ENCODE measurements at regions not wholly inside any gene's neighbourhood (a gene's known extent, or its start where the extent isn't known, plus 50 kb on each side); places are given as distances from the start of the nearest gene placed in this dataset.

- ATAC-seq, result no peak
- no peak for TF ChIP-seq ZFP30 (CRISPR knock-in tag; IDR thresholded peaks at IDR 0.05)
- no peak for TF ChIP-seq TOX (CRISPR knock-in tag; IDR thresholded peaks at IDR 0.05; ENCODE audit: borderline replicate concordance)
- TF ChIP-seq, protein P1, sequence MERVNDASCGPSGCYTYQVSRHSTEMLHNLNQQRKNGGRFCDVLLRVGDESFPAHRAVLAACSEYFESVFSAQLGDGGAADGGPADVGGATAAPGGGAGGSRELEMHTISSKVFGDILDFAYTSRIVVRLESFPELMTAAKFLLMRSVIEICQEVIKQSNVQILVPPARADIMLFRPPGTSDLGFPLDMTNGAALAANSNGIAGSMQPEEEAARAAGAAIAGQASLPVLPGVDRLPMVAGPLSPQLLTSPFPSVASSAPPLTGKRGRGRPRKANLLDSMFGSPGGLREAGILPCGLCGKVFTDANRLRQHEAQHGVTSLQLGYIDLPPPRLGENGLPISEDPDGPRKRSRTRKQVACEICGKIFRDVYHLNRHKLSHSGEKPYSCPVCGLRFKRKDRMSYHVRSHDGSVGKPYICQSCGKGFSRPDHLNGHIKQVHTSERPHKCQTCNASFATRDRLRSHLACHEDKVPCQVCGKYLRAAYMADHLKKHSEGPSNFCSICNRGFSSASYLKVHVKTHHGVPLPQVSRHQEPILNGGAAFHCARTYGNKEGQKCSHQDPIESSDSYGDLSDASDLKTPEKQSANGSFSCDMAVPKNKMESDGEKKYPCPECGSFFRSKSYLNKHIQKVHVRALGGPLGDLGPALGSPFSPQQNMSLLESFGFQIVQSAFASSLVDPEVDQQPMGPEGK (CRISPR knock-in tag; IDR thresholded peaks at IDR 0.05; ENCODE audit: borderline replicate concordance), result no peak
- TF ChIP-seq CREB5 (CRISPR knock-in tag; IDR thresholded peaks at IDR 0.05; ENCODE audit: low read depth), result no peak
- TF ChIP-seq ISL1 (CRISPR knock-in tag; IDR thresholded peaks at IDR 0.05), result no peak
Observed at GRCh38 chr13:56681404-56681803, 459.3 kb upstream of the PRR20A start.

DNA sequence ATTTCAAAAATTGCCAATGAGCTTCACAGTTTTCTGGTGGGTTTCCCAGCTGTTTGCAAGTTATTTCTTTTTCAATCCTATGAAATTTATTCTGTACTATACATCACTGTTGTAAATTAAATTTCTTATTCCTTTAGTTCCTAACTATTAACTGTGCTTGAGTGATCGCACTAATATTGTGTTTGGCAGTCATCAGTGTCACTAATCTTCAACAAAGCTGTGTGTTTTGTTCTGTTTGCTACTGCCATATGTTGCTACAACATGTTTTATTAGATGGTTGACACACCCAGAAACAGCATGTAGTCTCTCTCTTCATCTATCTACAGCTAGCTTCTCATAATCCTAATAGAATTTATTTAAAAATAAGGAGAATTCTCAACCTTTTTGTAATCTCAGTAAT lies 453.6 kb upstream of the PRR20A start:
- no peak for ATAC-seq

GRCh38 chr13:56697011-56697410 lies 443.7 kb upstream of the PRR20A start:
- no peak for TF ChIP-seq PPARA (CRISPR knock-in tag; IDR thresholded peaks at IDR 0.05; ENCODE audit: borderline replicate concordance)
- ATAC-seq, result no peak

More for the DNA sequence above, 453.6 kb upstream of the PRR20A start:
- TF ChIP-seq ISL1 (CRISPR knock-in tag; IDR thresholded peaks at IDR 0.05) (no peak), TCF4 (CRISPR knock-in tag; IDR thresholded peaks at IDR 0.05; ENCODE audit: borderline replicate concordance) (no peak), ZC3H10 (CRISPR knock-in tag; IDR thresholded peaks at IDR 0.05) (no peak), OSR1 (CRISPR knock-in tag; IDR thresholded peaks at IDR 0.05) (no peak), BACH2 (CRISPR knock-in tag; IDR thresholded peaks at IDR 0.05; ENCODE audit: borderline replicate concordance) (no peak), ZNF8 (CRISPR knock-in tag; IDR thresholded peaks at IDR 0.05) (no peak), ZNF70 (CRISPR knock-in tag; IDR thresholded peaks at IDR 0.05) (no peak), ZNF565 (CRISPR knock-in tag; conservative IDR thresholded peaks at IDR 0.05; ENCODE audit: low read depth) (no peak), ZFP3 (CRISPR knock-in tag; IDR thresholded peaks at IDR 0.05) (no peak), ZFP30 (CRISPR knock-in tag; IDR thresholded peaks at IDR 0.05) (no peak), CREB5 (CRISPR knock-in tag; IDR thresholded peaks at IDR 0.05; ENCODE audit: low read depth) (no peak), GLIS3 (CRISPR knock-in tag; IDR thresholded peaks at IDR 0.05) (no peak)
- TF ChIP-seq, protein P2, sequence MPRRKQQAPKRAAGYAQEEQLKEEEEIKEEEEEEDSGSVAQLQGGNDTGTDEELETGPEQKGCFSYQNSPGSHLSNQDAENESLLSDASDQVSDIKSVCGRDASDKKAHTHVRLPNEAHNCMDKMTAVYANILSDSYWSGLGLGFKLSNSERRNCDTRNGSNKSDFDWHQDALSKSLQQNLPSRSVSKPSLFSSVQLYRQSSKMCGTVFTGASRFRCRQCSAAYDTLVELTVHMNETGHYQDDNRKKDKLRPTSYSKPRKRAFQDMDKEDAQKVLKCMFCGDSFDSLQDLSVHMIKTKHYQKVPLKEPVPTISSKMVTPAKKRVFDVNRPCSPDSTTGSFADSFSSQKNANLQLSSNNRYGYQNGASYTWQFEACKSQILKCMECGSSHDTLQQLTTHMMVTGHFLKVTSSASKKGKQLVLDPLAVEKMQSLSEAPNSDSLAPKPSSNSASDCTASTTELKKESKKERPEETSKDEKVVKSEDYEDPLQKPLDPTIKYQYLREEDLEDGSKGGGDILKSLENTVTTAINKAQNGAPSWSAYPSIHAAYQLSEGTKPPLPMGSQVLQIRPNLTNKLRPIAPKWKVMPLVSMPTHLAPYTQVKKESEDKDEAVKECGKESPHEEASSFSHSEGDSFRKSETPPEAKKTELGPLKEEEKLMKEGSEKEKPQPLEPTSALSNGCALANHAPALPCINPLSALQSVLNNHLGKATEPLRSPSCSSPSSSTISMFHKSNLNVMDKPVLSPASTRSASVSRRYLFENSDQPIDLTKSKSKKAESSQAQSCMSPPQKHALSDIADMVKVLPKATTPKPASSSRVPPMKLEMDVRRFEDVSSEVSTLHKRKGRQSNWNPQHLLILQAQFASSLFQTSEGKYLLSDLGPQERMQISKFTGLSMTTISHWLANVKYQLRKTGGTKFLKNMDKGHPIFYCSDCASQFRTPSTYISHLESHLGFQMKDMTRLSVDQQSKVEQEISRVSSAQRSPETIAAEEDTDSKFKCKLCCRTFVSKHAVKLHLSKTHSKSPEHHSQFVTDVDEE (CRISPR knock-in tag; IDR thresholded peaks at IDR 0.05), result no peak
- TF ChIP-seq, protein P3, sequence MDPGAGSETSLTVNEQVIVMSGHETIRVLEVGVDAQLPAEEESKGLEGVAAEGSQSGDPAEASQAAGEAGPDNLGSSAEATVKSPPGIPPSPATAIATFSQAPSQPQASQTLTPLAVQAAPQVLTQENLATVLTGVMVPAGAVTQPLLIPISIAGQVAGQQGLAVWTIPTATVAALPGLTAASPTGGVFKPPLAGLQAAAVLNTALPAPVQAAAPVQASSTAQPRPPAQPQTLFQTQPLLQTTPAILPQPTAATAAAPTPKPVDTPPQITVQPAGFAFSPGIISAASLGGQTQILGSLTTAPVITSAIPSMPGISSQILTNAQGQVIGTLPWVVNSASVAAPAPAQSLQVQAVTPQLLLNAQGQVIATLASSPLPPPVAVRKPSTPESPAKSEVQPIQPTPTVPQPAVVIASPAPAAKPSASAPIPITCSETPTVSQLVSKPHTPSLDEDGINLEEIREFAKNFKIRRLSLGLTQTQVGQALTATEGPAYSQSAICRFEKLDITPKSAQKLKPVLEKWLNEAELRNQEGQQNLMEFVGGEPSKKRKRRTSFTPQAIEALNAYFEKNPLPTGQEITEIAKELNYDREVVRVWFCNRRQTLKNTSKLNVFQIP (CRISPR knock-in tag; IDR thresholded peaks at IDR 0.05; ENCODE audit: borderline replicate concordance, low read depth), result no peak

DNA sequence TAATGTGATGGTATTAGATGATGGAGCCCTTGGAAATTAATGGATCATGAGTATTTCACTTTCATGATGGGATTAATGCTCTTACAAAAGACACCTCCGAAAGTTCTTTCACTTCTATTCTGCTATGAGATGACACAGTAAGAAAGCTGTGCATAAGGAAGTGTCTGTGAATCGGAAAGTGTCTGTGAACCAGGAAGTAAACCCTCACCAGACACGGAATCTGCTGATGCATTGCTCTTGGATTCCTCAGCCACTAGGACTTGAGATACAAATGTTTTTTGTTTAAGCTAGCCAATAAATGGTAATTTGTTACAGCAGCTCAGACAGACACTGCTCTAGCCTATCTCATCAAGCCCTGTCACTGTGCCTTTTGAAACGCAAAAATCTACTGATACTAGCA lies 440.4 kb upstream of the PRR20A start:
- TF ChIP-seq TCF4 (CRISPR knock-in tag; IDR thresholded peaks at IDR 0.05; ENCODE audit: borderline replicate concordance), result no peak
- no peak for ATAC-seq

DNA sequence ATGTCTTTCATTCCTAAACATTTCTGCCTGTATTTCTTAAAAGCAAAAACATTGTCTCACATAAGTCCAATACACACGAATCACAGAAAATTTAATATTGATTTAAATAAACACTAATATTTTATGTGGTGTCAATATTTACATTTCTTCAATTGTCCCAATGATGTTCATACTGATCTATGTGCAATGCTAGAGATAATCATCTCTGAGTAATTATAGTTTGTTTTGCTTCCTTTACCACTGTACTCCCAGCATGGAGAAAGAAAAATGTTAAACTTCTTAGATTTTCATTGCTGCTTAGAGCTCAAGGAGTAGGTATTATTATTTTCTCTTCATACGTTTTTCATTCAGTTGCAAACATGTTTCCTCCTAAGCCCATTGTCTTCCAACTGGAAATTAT lies 434.2 kb upstream of the PRR20A start:
- no peak for ATAC-seq
- TF ChIP-seq CREB5 (CRISPR knock-in tag; IDR thresholded peaks at IDR 0.05; ENCODE audit: low read depth) (no peak), ESRRG (CRISPR knock-in tag; IDR thresholded peaks at IDR 0.05) (no peak), ZNF565 (CRISPR knock-in tag; conservative IDR thresholded peaks at IDR 0.05; ENCODE audit: low read depth) (no peak), RARB (CRISPR knock-in tag; IDR thresholded peaks at IDR 0.05) (no peak), PPARA (CRISPR knock-in tag; IDR thresholded peaks at IDR 0.05; ENCODE audit: borderline replicate concordance) (no peak), ZNF70 (CRISPR knock-in tag; IDR thresholded peaks at IDR 0.05) (no peak), ARNTL (CRISPR knock-in tag; IDR thresholded peaks at IDR 0.05; ENCODE audit: borderline replicate concordance, low read depth) (no peak), CSDC2 (CRISPR knock-in tag; IDR thresholded peaks at IDR 0.05) (no peak), ZFP3 (CRISPR knock-in tag; IDR thresholded peaks at IDR 0.05) (no peak)
- TF ChIP-seq, protein P3 (CRISPR knock-in tag; IDR thresholded peaks at IDR 0.05; ENCODE audit: borderline replicate concordance, low read depth), result no peak
